GM23338 (cell line): ENCODE measurements at regions not wholly inside any gene's neighbourhood (a gene's known extent, or its start where the extent isn't known, plus 50 kb on each side); places are given as distances from the start of the nearest gene placed in this dataset.

Source experiments
- ATAC-seq: fragments of 200-7000 bp; cut with Tn5 transposase; 3 replicates; pipeline ENCODE4 v1.9.1; 2020
- DNase-seq: peaks from one replicate; pipeline ENCODE4 v3.0.0-alpha.2; 2015; ENCODE audit warnings: low spot score
- H2AFZ ChIP-seq: fragments of 200-600 bp; sonication (generic); 2 replicates; pipeline ENCODE4 v1.8.0; 2016; ENCODE audit warnings: antibody characterized with exemption, mild to moderate bottlenecking, moderate library complexity
- H3F3A ChIP-seq: fragments of 200-600 bp; sonication (generic); replicated peaks from 2 replicates; pipeline ENCODE4 v1.8.0; 2017; ENCODE audit warnings: antibody characterized with exemption, mixed run types, low read depth
- H3K27ac ChIP-seq: fragments of 200-600 bp; sonication (generic); 2 replicates; pipeline ENCODE4 v1.6.1; 2016; ENCODE audit warnings: low read depth
- H3K27me3 ChIP-seq: fragments of 200-600 bp; sonication (generic); 2 replicates; pipeline ENCODE4 v1.8.0; 2016; ENCODE audit warnings: mild to moderate bottlenecking, mixed run types, moderate library complexity; ENCODE audit not compliant: insufficient read depth
- H3K36me3 ChIP-seq: fragments of 200-600 bp; sonication (generic); 2 replicates; pipeline ENCODE4 v1.8.0; 2016; ENCODE audit warnings: mild to moderate bottlenecking; ENCODE audit not compliant: insufficient read depth
- H3K4me1 ChIP-seq: fragments of 200-600 bp; sonication (generic); 2 replicates; pipeline ENCODE4 v1.8.0; 2016; ENCODE audit warnings: mild to moderate bottlenecking, moderate library complexity; ENCODE audit not compliant: insufficient read depth
- H3K4me2 ChIP-seq: fragments of 200-600 bp; sonication (generic); 2 replicates; pipeline ENCODE4 v1.7.1; 2017; ENCODE audit warnings: mixed run types
- H3K4me3 ChIP-seq: fragments of 200-600 bp; sonication (generic); 2 replicates; pipeline ENCODE4 v1.6.1; 2016; ENCODE audit warnings: mixed run types
- H3K79me2 ChIP-seq: fragments of 200-600 bp; sonication (generic); replicated peaks from 2 replicates; pipeline ENCODE4 v1.8.0; 2017; ENCODE audit warnings: mild to moderate bottlenecking; ENCODE audit not compliant: insufficient read depth
- H3K9me2 ChIP-seq: fragments of 200-600 bp; sonication (generic); 2 replicates; pipeline ENCODE4 v1.8.0; 2017; ENCODE audit not compliant: insufficient read depth
- H4K20me1 ChIP-seq: fragments of 200-600 bp; sonication (generic); replicated peaks from 2 replicates; pipeline ENCODE4 v1.8.0; 2017; ENCODE audit warnings: mild to moderate bottlenecking; ENCODE audit not compliant: insufficient read depth
- H3K27ac Mint-ChIP-seq: 2 replicates; pipeline ENCODE4 v1.8.0; 2020; ENCODE audit warnings: inconsistent platforms, mild to moderate bottlenecking, moderate library complexity, mixed read lengths
- H3K27me3 Mint-ChIP-seq: 3 replicates; pipeline ENCODE4 v1.8.0; 2022; ENCODE audit warnings: low read depth, mild to moderate bottlenecking, moderate library complexity, mixed read lengths, inconsistent platforms; ENCODE audit not compliant: insufficient read depth, poor library complexity
- H3K36me3 Mint-ChIP-seq: 3 replicates; pipeline ENCODE4 v1.8.0; 2021; ENCODE audit warnings: low read depth, mild to moderate bottlenecking, inconsistent platforms, moderate library complexity, mixed read lengths
- H3K4me1 Mint-ChIP-seq: 3 replicates; pipeline ENCODE4 v1.8.0; 2020; ENCODE audit warnings: mild to moderate bottlenecking, inconsistent platforms, mixed read lengths
- H3K4me3 Mint-ChIP-seq: 3 replicates; pipeline ENCODE4 v1.8.0; 2021; ENCODE audit warnings: moderate library complexity, mild to moderate bottlenecking, inconsistent platforms, mixed read lengths
- H3K9me3 Mint-ChIP-seq: 3 replicates; pipeline ENCODE4 v1.8.0; 2020; ENCODE audit warnings: moderate library complexity, mild to moderate bottlenecking, inconsistent platforms, mixed read lengths
- EZH2phosphoT487 ChIP-seq: fragments of 200-600 bp; sonication (generic); IDR thresholded peaks from one replicate; pipeline ENCODE4 v1.8.1; 2018; ENCODE audit warnings: antibody characterized with exemption; ENCODE audit not compliant: unreplicated experiment
- JUNB ChIP-seq: IDR thresholded peaks from one replicate; pipeline ENCODE4 v1.6.1; 2016; ENCODE audit warnings: antibody characterized with exemption; ENCODE audit not compliant: unreplicated experiment
- REST ChIP-seq: IDR thresholded peaks from one replicate; pipeline ENCODE4 v1.6.1; 2018; ENCODE audit warnings: antibody characterized with exemption; ENCODE audit not compliant: unreplicated experiment
- ZNF114 ChIP-seq: fragments of 250-450 bp; sonication (Bioruptor Pico); IDR thresholded peaks from 2 replicates; pipeline ENCODE4 v1.5.0; 2020; ENCODE audit warnings: mild to moderate bottlenecking, moderate library complexity
- ZNF331 ChIP-seq: fragments of 250-450 bp; sonication (Bioruptor Pico); IDR thresholded peaks from 2 replicates; pipeline ENCODE4 v1.5.0; 2020; ENCODE audit warnings: low read depth, mild to moderate bottlenecking, moderate library complexity
- TF ChIP-seq, protein P1 (sequence below), 2 experiments: fragments of 200-600 bp in 1 of 2; sonication (generic) in 1 of 2; conservative IDR thresholded peaks; 2 replicates each; pipeline versions ENCODE4 v1.5.1 to v1.6.1; 2016 to 2017; ENCODE audit warnings: antibody characterized with exemption in 2 of 2, low read depth in 2 of 2, mild to moderate bottlenecking in 2 of 2, moderate library complexity in 1 of 2

DNA sequence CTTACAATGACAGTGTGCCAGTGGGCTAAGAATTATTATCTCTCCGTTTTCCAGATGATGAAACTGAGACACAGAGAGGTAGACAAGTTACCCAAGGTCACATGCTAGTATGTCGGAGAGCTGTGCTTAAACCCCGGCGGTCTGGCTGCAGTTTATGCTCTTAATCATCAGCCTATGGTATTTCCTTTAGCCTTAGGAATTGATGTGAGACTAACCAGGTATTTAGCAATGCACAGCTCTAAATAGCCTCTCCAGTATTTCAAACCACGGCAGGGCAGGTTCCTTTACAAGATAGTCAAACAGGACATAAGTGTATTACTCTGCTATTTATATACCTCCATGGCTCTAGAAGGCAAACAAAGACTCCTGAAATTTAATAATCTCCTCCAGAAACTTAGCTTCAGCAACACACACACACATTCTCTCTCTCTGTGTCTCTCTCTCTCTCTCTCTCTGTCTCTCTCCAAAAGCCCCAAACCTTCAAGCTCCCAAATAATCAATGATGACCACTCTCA lies 142.0 kb upstream of the ZNF217 start (continued):
- TF ChIP-seq ZNF114 (CRISPR knock-in tag) (no peak), EZH2phosphoT487 (no peak), ZNF331 (CRISPR knock-in tag) (no peak), REST (no peak)
- TF ChIP-seq, protein P1, sequence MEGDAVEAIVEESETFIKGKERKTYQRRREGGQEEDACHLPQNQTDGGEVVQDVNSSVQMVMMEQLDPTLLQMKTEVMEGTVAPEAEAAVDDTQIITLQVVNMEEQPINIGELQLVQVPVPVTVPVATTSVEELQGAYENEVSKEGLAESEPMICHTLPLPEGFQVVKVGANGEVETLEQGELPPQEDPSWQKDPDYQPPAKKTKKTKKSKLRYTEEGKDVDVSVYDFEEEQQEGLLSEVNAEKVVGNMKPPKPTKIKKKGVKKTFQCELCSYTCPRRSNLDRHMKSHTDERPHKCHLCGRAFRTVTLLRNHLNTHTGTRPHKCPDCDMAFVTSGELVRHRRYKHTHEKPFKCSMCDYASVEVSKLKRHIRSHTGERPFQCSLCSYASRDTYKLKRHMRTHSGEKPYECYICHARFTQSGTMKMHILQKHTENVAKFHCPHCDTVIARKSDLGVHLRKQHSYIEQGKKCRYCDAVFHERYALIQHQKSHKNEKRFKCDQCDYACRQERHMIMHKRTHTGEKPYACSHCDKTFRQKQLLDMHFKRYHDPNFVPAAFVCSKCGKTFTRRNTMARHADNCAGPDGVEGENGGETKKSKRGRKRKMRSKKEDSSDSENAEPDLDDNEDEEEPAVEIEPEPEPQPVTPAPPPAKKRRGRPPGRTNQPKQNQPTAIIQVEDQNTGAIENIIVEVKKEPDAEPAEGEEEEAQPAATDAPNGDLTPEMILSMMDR (conservative IDR thresholded peaks at IDR 0.05; ENCODE audit: low read depth in 2 of 2): no peak

GRCh38 chr20:53734006-53734688 lies 140.5 kb upstream of the ZNF217 start:
- no peaks in the 10 kb centered on the region for H3K36me3 ChIP-seq
- H3F3A ChIP-seq: no peaks in the 10 kb centered on the region
- no peak overlapping the region for H3K4me2 ChIP-seq
- H3K4me1 ChIP-seq: peaks cover 38% of the 10 kb centered on the region
- Mint-ChIP-seq H3K4me3 (no peak overlapping the region), H3K27ac (no peak overlapping the region), H3K27me3 (peaks cover 13% of the 10 kb centered on the region), H3K36me3 (no peaks in the 10 kb centered on the region), H3K4me1 (peaks cover 46% of the 10 kb centered on the region), H3K9me3 (no peaks in the 10 kb centered on the region)
- no peak for TF ChIP-seq JUNB
- TF ChIP-seq, protein P1 (conservative IDR thresholded peaks at IDR 0.05; ENCODE audit: low read depth in 2 of 2): peak in 1 of 2 experiments; percentile 46; a peak in 2 of 4 replicates
- H3K79me2 ChIP-seq: no peaks in the 10 kb centered on the region
- H3K4me3 ChIP-seq: no peak overlapping the region
- no peak overlapping the region for H3K27ac ChIP-seq
- DNase-seq (no peak), ATAC-seq (no peak; the same call in 2 of the 3 replicates)
- H3K27me3 ChIP-seq: no peaks in the 10 kb centered on the region
- peak overlapping the region; percentile 48; the same call in 1 of the 2 replicates for H2AFZ ChIP-seq
- no peaks in the 10 kb centered on the region for H3K9me2 ChIP-seq
- H4K20me1 ChIP-seq: no peaks in the 10 kb centered on the region
